22Rv1 (cell line): ENCODE measurements at regions not wholly inside any gene's neighbourhood (a gene's known extent, or its start where the extent isn't known, plus 50 kb on each side); places are given as distances from the start of the nearest gene placed in this dataset.

Experiments
- H3K27ac ChIP-seq: fragments of 450-650 bp; 2 replicates; pipeline ENCODE4 v1.5.1; 2017
- ZFX ChIP-seq: fragments of 450-650 bp; IDR thresholded peaks from 2 replicates; pipeline ENCODE4 v1.6.1; 2017; ENCODE audit warnings: antibody characterized with exemption, borderline replicate concordance
- TF ChIP-seq, protein P1 (sequence below): fragments of 450-650 bp; IDR thresholded peaks from 2 replicates; pipeline ENCODE4 v1.5.1; 2017; ENCODE audit warnings: mild to moderate bottlenecking

DNA sequence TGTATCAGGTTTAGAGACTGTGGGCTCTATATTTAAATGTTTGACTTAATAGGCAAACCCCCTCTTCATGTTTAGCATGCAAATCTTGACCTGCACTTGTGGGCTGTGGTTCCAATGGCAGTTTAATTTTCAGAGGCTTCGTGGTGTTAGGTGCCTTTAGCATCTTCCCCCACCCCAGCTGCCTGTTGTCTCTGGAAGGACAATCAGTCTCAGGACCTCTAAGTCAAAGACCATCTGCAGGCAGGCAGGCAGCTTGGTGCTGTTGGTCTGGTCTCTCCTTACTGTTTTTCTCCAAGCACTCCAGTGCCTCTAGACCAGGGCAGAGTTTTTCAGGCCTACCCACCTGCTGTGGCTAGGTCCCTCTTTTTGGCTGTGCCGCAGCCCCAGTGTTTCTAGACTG is 990.4 kb downstream of the CDH11 start:
- H3K27ac ChIP-seq, result no peak overlapping the region
- TF ChIP-seq, protein P1, sequence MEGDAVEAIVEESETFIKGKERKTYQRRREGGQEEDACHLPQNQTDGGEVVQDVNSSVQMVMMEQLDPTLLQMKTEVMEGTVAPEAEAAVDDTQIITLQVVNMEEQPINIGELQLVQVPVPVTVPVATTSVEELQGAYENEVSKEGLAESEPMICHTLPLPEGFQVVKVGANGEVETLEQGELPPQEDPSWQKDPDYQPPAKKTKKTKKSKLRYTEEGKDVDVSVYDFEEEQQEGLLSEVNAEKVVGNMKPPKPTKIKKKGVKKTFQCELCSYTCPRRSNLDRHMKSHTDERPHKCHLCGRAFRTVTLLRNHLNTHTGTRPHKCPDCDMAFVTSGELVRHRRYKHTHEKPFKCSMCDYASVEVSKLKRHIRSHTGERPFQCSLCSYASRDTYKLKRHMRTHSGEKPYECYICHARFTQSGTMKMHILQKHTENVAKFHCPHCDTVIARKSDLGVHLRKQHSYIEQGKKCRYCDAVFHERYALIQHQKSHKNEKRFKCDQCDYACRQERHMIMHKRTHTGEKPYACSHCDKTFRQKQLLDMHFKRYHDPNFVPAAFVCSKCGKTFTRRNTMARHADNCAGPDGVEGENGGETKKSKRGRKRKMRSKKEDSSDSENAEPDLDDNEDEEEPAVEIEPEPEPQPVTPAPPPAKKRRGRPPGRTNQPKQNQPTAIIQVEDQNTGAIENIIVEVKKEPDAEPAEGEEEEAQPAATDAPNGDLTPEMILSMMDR, result no peak
- TF ChIP-seq ZFX, result no peak

DNA sequence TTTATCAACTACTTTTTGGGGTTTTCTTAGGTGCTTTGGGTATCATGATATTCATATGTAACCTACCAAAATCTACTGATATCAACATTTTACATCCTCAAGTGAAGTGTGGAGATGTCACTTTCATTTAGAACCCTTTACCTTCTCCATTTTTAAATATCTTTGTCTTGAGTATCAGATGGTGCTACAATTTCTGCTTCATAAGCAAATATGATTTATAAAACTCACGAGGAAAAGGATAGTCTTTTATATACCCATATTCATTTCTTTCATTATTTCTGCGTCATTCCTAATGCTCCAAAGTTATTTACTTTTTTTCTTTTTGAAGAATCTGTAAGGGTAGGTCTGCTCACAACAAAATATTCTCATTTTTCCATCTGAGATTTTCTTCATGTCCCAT is 991.7 kb downstream of the CDH11 start:
- no peak for TF ChIP-seq ZFX
- TF ChIP-seq, protein P1, result no peak
- no peak overlapping the region for H3K27ac ChIP-seq

DNA sequence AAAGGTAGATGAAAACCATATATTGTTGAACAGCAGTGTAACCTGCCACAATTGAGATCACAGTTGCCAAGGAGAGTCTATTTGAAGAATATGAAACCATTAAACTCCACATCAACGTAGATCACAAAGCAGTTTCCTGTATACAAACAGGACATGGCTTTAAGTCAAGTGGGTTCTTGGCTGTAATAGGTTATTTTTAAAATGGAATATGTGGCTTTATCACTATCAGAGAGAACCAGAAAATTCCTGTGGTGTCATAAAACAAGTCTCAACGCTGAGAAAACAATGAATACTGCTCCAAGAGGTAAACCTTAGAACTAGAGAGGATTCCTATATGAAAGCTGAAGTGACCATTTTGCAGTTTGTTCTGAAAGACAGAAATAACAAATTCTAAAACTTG is 999.7 kb downstream of the CDH11 start:
- TF ChIP-seq, protein P1, result no peak
- TF ChIP-seq ZFX, result no peak
- no peak overlapping the region for H3K27ac ChIP-seq

DNA sequence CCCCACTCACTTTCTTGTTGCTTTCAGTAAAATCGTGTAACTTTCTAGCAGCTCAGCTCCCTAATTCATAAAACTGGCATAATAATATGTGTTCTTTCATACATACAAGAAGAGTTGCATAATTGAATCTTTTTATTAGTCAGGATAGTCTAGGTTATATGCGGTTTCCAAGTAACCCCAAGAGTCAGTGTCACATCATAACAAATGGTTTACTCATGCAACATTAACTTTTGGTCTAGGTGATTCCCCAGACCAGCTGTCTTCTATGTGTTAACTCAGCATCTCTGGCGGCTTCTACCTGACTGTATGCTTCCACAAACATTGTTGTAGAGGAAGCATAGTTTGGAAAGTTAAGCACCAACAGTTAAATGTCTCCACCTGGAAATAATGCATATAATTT is 1000.4 kb downstream of the CDH11 start:
- no peak for TF ChIP-seq ZFX
- TF ChIP-seq, protein P1, result no peak
- H3K27ac ChIP-seq, result no peak overlapping the region

DNA sequence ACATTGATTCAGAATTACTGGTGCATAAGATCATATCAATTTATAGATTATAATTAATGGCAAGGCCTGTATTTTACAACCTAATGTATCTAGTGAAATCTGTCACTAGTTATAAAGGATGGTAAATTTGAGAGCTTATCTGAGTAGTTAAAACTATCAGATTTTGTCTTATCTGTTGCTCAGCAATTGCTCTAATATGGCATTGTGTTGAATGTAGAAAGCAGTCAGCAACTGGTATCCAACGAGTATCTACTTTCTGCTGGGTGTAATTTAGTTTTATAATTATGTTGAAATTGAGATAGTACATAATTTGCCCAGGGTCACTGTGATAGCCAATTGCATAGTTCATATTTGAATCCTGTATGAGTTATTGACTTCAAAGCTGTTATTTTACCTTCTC is 1005.7 kb downstream of the CDH11 start:
- no peak overlapping the region for H3K27ac ChIP-seq
- no peak for TF ChIP-seq ZFX
- TF ChIP-seq, protein P1, result no peak

DNA sequence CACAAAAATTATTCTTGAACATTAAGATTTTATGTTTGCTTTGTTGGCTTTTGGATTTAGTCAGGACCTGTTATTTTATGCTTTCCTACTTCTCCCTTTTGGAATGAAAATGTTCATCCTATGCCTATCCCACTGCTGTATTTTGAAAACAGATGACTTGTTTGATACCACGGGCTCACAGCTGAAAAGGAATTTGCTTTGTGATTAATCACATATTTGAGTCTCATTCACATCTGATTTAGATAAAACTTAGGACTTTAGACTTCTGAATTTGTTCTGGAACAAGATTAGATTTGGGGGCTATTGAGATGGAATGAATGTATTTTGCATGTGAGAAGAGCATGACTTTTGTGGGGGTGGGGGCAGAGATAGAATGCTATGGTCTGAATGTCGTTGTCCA is 1012.6 kb downstream of the CDH11 start:
- TF ChIP-seq, protein P1, result no peak
- no peak for TF ChIP-seq ZFX
- H3K27ac ChIP-seq, result no peak overlapping the region

DNA sequence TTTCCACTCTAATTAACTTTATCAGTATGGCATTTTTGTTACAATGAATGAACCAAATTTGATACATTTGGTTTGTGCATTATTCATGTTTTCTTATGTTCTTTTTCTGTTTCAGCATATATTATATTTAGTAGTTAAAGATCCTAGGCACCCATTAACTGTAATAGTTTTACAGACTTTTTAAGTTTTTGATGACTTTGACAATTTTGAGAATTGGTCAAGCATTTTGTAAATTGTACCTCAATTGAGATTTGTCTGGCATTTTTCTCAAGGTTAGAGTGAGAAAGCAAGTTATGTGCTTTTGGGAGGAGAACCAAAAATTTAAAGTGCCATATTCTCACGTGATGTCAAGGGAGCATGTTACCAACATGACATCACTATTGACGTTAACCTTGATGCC is 1019.2 kb downstream of the CDH11 start:
- no peak overlapping the region for H3K27ac ChIP-seq
- TF ChIP-seq, protein P1, result no peak
- no peak for TF ChIP-seq ZFX
